Lower lobe of right lung (tissue), 2 donors: ENCODE measurements at regions not wholly inside any gene's neighbourhood (a gene's known extent, or its start where the extent isn't known, plus 50 kb on each side); places are given as distances from the start of the nearest gene placed in this dataset.

Source experiments
- ATAC-seq, 2 donors: fragments of 200-7000 bp; cut with Tn5 transposase; one replicate each; pipeline ENCODE4 v1.9.1; 2020 to 2022; ENCODE audit warnings: mild to moderate bottlenecking in 2 of 2, moderate library complexity in 2 of 2
- DNase-seq: peaks from one replicate; pipeline ENCODE4 v3.0.0-alpha.2; 2020
- H3K27ac ChIP-seq: fragments of 200-600 bp; one replicate; pipeline ENCODE4 v1.8.0; 2022
- H3K27me3 ChIP-seq: fragments of 200-600 bp; one replicate; pipeline ENCODE4 v1.8.0; 2022; ENCODE audit warnings: low read depth
- H3K36me3 ChIP-seq: fragments of 200-600 bp; one replicate; pipeline ENCODE4 v1.8.0; 2022; ENCODE audit warnings: mild to moderate bottlenecking
- H3K4me1 ChIP-seq: fragments of 200-600 bp; one replicate; pipeline ENCODE4 v1.8.0; 2022
- H3K4me3 ChIP-seq: fragments of 200-600 bp; one replicate; pipeline ENCODE4 v1.8.0; 2022; ENCODE audit warnings: mild to moderate bottlenecking
- H3K9me3 ChIP-seq: fragments of 200-600 bp; one replicate; pipeline ENCODE4 v1.8.0; 2022
- CTCF ChIP-seq: fragments of 200-600 bp; IDR thresholded peaks from one replicate; pipeline ENCODE4 v1.8.0; 2022; ENCODE audit warnings: antibody characterized with exemption, mild to moderate bottlenecking
- intact Hi-C: fragments of 100-400 bp; cut with DNase I; formaldehyde crosslinking; loops from one replicate; pipeline ENCODE4 v1.11.0; 2022
- donor health status: DM: no; HTN: yes; CAD: no; lungs with severe emphysema.

DNA sequence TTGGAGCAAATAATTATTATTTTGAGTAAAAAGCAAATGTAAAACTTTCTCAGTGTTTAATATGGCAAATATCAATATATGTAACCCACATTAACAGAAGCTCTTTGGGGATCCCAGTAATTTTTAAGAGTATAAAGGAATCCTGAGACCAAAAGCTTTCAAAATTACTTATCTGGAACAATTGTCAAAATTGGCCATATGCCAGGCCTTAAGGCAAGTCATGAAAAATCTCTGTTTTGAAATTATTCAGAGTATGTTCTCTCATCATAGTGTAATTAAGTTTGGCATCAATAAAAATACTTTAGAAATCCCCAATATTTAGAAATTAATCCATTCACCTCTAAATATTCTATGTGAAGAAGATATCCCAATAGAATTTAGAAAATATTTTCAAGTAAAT lies 225.3 kb upstream of the ARL4C start:
- no peak for ATAC-seq
- intact Hi-C loops = no loop called here
- no peak for TF ChIP-seq CTCF
- H3K4me3 ChIP-seq = no peak overlapping the region
- H3K9me3 ChIP-seq = no peaks in the 10 kb centered on the region
- H3K4me1 ChIP-seq = no peaks in the 10 kb centered on the region
- no peak for DNase-seq
- H3K27ac ChIP-seq = no peak overlapping the region
- H3K27me3 ChIP-seq = no peaks in the 10 kb centered on the region
- no peaks in the 10 kb centered on the region for H3K36me3 ChIP-seq

- intact Hi-C loops = no loop called here
- H3K9me3 ChIP-seq = no peaks in the 10 kb centered on the region
- DNase-seq = no peak
- no peaks in the 10 kb centered on the region for H3K36me3 ChIP-seq
- no peak for TF ChIP-seq CTCF
- no peaks in the 10 kb centered on the region for H3K4me1 ChIP-seq
- H3K27me3 ChIP-seq = no peaks in the 10 kb centered on the region
- no peak overlapping the region for H3K4me3 ChIP-seq
- H3K27ac ChIP-seq = no peak overlapping the region
- ATAC-seq = no peak
These were observed 222.3 kb upstream of the ARL4C start for GRCh38 chr2:234719116-234719716.

DNA sequence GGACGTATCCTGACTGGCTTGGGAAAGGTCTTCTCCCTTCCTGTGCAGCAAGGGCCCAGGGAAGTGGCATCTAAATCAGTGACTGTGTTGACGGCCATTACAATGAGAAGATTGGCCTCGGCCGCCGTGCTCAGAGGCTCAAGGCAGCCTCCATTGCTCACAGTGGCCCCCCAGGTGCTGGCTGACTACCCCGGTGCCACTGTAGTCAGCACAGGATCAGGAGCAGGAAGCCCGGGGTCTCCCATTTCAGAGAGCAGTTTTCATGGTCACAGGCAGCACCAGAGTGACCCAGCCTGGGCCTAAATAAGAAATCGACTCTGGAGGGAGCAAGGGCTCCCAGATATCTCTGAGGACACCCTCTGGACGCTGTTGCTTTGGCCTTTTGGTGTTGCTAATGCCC lies 219.4 kb upstream of the ARL4C start:
- TF ChIP-seq CTCF = no peak
- no peak for ATAC-seq
- Histone ChIP-seq H3K4me1 (no peaks in the 10 kb centered on the region), H3K36me3 (no peaks in the 10 kb centered on the region), H3K4me3 (no peak overlapping the region), H3K27me3 (no peaks in the 10 kb centered on the region), H3K27ac (no peak overlapping the region), H3K9me3 (no peaks in the 10 kb centered on the region)
- intact Hi-C loops = no loop called here
- no peak for DNase-seq

DNA sequence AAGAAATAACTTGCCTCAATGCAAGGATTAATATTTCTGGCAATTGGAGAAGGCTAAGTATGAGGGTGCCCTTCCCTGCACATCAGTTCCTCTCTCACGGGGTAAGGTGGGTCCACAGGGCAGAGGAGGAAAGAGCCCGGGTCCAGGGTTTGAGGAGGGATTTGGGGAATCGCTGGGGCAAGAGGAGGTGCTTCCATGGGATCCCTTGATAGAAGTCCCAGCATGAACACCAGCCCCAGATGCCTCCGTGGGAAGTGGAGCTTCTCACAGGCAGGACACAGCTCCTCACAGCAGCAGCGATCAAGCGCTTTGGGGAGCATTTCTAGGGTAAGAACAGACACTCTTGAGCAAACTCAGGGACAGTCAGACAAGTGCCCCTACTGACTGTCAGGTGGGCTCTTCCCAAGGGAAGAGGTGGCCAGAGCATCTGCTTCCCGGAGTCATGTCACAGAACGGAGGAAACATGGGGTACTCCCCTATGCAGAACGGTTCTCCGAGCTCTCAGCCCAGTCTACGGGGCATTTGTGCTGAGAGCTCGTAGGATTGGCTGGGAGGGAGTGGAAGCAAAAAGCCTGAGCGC lies 218.9 kb upstream of the ARL4C start:
- ATAC-seq = no peak
- TF ChIP-seq CTCF = no peak
- no peak overlapping the region for H3K27ac ChIP-seq
- no peaks in the 10 kb centered on the region for H3K4me1 ChIP-seq
- DNase-seq = no peak
- intact Hi-C loops = no loop called here
- H3K27me3 ChIP-seq = no peaks in the 10 kb centered on the region
- no peaks in the 10 kb centered on the region for H3K9me3 ChIP-seq
- H3K4me3 ChIP-seq = no peak overlapping the region
- H3K36me3 ChIP-seq = no peaks in the 10 kb centered on the region

- Histone ChIP-seq H3K4me3 (no peak overlapping the region), H3K27ac (no peak overlapping the region), H3K36me3 (no peaks in the 10 kb centered on the region), H3K4me1 (no peaks in the 10 kb centered on the region), H3K9me3 (no peaks in the 10 kb centered on the region), H3K27me3 (no peaks in the 10 kb centered on the region)
- DNase-seq (no peak), ATAC-seq (no peak)
- intact Hi-C loops = no loop called here
- TF ChIP-seq CTCF = no peak
These were observed 217.8 kb upstream of the ARL4C start for GRCh38 chr2:234714711-234715110.
